H9 (cell line): ENCODE measurements at regions not wholly inside any gene's neighbourhood (a gene's known extent, or its start where the extent isn't known, plus 50 kb on each side); places are given as distances from the start of the nearest gene placed in this dataset.

Source experiments
- DNase-seq: peaks from one replicate; pipeline ENCODE4 v3.0.0-alpha.2; 2017
- H2AFZ ChIP-seq: one replicate; pipeline ENCODE4 v1.6.1; 2013; ENCODE audit warnings: mild to moderate bottlenecking, low read length, control low read depth, moderate library complexity
- H2AK5ac ChIP-seq: 2 replicates; pipeline ENCODE4 v1.6.1; 2013; ENCODE audit warnings: low read length, control low read depth, mixed read lengths; ENCODE audit not compliant: insufficient read length
- H2BK120ac ChIP-seq: one replicate; pipeline ENCODE4 v1.6.1; 2013; ENCODE audit warnings: low read depth, mild to moderate bottlenecking, low read length, control low read depth, inconsistent platforms; ENCODE audit not compliant: poor library complexity, severe bottlenecking
- H2BK12ac ChIP-seq: 2 replicates; pipeline ENCODE4 v1.6.1; 2013; ENCODE audit warnings: low read length, control low read depth, mixed read lengths, low read depth; ENCODE audit not compliant: insufficient read length
- H2BK15ac ChIP-seq: 2 replicates; pipeline ENCODE4 v1.6.1; 2013; ENCODE audit warnings: low read depth, low read length, control low read depth
- H2BK20ac ChIP-seq: one replicate; pipeline ENCODE4 v1.6.1; 2013; ENCODE audit warnings: low read depth, mild to moderate bottlenecking, low read length, control low read depth, inconsistent platforms; ENCODE audit not compliant: poor library complexity, severe bottlenecking
- H2BK5ac ChIP-seq: 2 replicates; pipeline ENCODE4 v1.6.1; 2013; ENCODE audit warnings: low read length, control low read depth, mixed read lengths; ENCODE audit not compliant: insufficient read length
- H3K14ac ChIP-seq: 2 replicates; pipeline ENCODE4 v1.6.1; 2013; ENCODE audit warnings: low read length, control low read depth; ENCODE audit not compliant: insufficient read depth
- H3K18ac ChIP-seq: 2 replicates; pipeline ENCODE4 v1.6.1; 2013; ENCODE audit warnings: low read depth, mild to moderate bottlenecking, mixed read lengths, low read length, control low read depth; ENCODE audit not compliant: insufficient read length
- H3K23ac ChIP-seq: 2 replicates; pipeline ENCODE4 v1.6.1; 2013; ENCODE audit warnings: low read length, control low read depth, mixed read lengths, low read depth; ENCODE audit not compliant: insufficient read length
- H3K23me2 ChIP-seq: 2 replicates; pipeline ENCODE4 v1.6.1; 2013; ENCODE audit warnings: low read depth, mild to moderate bottlenecking, mixed read lengths, low read length, control low read depth; ENCODE audit not compliant: insufficient read length, poor library complexity, severe bottlenecking
- H3K27ac ChIP-seq: 2 replicates; pipeline ENCODE4 v1.5.1; 2013; ENCODE audit warnings: low read length, control low read depth, mixed read lengths, low read depth; ENCODE audit not compliant: insufficient read length
- H3K27me3 ChIP-seq: 2 replicates; pipeline ENCODE4 v1.6.1; 2013; ENCODE audit warnings: low read length, control low read depth, inconsistent platforms; ENCODE audit not compliant: insufficient read depth
- H3K4ac ChIP-seq: 2 replicates; pipeline ENCODE4 v1.6.1; 2013; ENCODE audit warnings: low read depth, mild to moderate bottlenecking, control low read depth, inconsistent platforms, low read length, moderate library complexity
- H3K4me1 ChIP-seq: 2 replicates; pipeline ENCODE4 v1.6.1; 2013; ENCODE audit warnings: low read length, control low read depth, inconsistent platforms; ENCODE audit not compliant: insufficient read depth
- H3K4me2 ChIP-seq: 2 replicates; pipeline ENCODE4 v1.6.1; 2013; ENCODE audit warnings: low read length, control low read depth, mixed read lengths; ENCODE audit not compliant: insufficient read length, insufficient read depth
- H3K56ac ChIP-seq: 2 replicates; pipeline ENCODE4 v1.6.1; 2013; ENCODE audit warnings: low read depth, mild to moderate bottlenecking, mixed read lengths, low read length, control low read depth; ENCODE audit not compliant: insufficient read length
- H3K79me1 ChIP-seq: 2 replicates; pipeline ENCODE4 v1.6.1; 2013; ENCODE audit warnings: low read depth, mild to moderate bottlenecking, moderate library complexity, low read length, control low read depth, inconsistent platforms; ENCODE audit not compliant: insufficient read depth, poor library complexity, severe bottlenecking
- H3K79me2 ChIP-seq: 2 replicates; pipeline ENCODE4 v1.6.1; 2013; ENCODE audit warnings: low read length, control low read depth, inconsistent platforms; ENCODE audit not compliant: insufficient read depth
- H3K9ac ChIP-seq: 2 replicates; pipeline ENCODE4 v1.6.1; 2013; ENCODE audit warnings: low read length, control low read depth, mixed read lengths; ENCODE audit not compliant: insufficient read length; ENCODE audit errors: extremely low read depth
- H3K9me3 ChIP-seq: one replicate; pipeline ENCODE4 v1.6.1; 2013; ENCODE audit warnings: low read depth, low read length, inconsistent platforms; ENCODE audit not compliant: control insufficient read depth
- H3T11ph ChIP-seq: one replicate; pipeline ENCODE4 v1.6.1; 2013; ENCODE audit warnings: mild to moderate bottlenecking, low read length, control low read depth, inconsistent platforms
- H4K20me1 ChIP-seq: one replicate; pipeline ENCODE4 v1.6.1; 2013; ENCODE audit not compliant: control insufficient read depth, insufficient read length, insufficient read depth
- H4K5ac ChIP-seq: 2 replicates; pipeline ENCODE4 v1.6.1; 2013; ENCODE audit warnings: low read depth, mild to moderate bottlenecking, mixed read lengths, low read length, control low read depth; ENCODE audit not compliant: insufficient read length
- H4K8ac ChIP-seq: replicated peaks from 2 replicates; pipeline ENCODE4 v1.6.1; 2013; ENCODE audit warnings: low read length, control low read depth, mixed read lengths, low read depth; ENCODE audit not compliant: insufficient read length
- H4K91ac ChIP-seq: 2 replicates; pipeline ENCODE4 v1.6.1; 2013; ENCODE audit warnings: low read depth, mild to moderate bottlenecking, moderate library complexity, mixed read lengths, low read length, control low read depth; ENCODE audit not compliant: insufficient read length
- H3K27ac Mint-ChIP-seq, 3 experiments: 2 replicates in 2 of 3; 3 replicates in 1 of 3; pipeline ENCODE4 v1.8.0; 2020 to 2021; ENCODE audit warnings: mixed read lengths in 3 of 3, mild to moderate bottlenecking in 1 of 3, moderate library complexity in 1 of 3
- H3K27me3 Mint-ChIP-seq: 2 replicates; pipeline ENCODE4 v1.8.0; 2021; ENCODE audit warnings: low read depth, mild to moderate bottlenecking, moderate library complexity, mixed read lengths
- H3K36me3 Mint-ChIP-seq, 3 experiments: 2 replicates in 2 of 3; 3 replicates in 1 of 3; pipeline ENCODE4 v1.8.0; 2020 to 2021; ENCODE audit warnings: low read depth in 3 of 3, mixed read lengths in 3 of 3; ENCODE audit not compliant: insufficient read depth in 1 of 3
- H3K4me1 Mint-ChIP-seq, 2 experiments: 2 replicates each; pipeline ENCODE4 v1.8.0; 2020; ENCODE audit warnings: mixed read lengths in 2 of 2
- H3K4me3 Mint-ChIP-seq, 2 experiments: 2 replicates in 1 of 2; 3 replicates in 1 of 2; pipeline ENCODE4 v1.8.0; 2020 to 2021; ENCODE audit warnings: mild to moderate bottlenecking in 2 of 2, mixed read lengths in 2 of 2, moderate library complexity in 1 of 2
- H3K9me3 Mint-ChIP-seq, 2 experiments: 2 replicates in 1 of 2; 3 replicates in 1 of 2; pipeline ENCODE4 v1.8.0; 2020; ENCODE audit warnings: mild to moderate bottlenecking in 2 of 2, mixed read lengths in 2 of 2, moderate library complexity in 1 of 2
- WGBS: extraction: QIAGEN DNeasy Blood & Tissue Kit; methylation state at CpG from one replicate; pipeline ENCODE4 v1.1.7; 2013; ENCODE audit warnings: missing lambda C conversion rate, low lambda C conversion rate, mixed read lengths; ENCODE audit not compliant: insufficient read length; ENCODE audit errors: extremely low coverage; 5-methylcytosine and 5-hydroxymethylcytosine counted together
- TF ChIP-seq, protein P1 (sequence below): fragments of 200-600 bp; sonication (generic); conservative IDR thresholded peaks from 3 replicates; pipeline ENCODE4 v1.8.0; 2021; ENCODE audit warnings: antibody characterized with exemption, mild to moderate bottlenecking

DNA sequence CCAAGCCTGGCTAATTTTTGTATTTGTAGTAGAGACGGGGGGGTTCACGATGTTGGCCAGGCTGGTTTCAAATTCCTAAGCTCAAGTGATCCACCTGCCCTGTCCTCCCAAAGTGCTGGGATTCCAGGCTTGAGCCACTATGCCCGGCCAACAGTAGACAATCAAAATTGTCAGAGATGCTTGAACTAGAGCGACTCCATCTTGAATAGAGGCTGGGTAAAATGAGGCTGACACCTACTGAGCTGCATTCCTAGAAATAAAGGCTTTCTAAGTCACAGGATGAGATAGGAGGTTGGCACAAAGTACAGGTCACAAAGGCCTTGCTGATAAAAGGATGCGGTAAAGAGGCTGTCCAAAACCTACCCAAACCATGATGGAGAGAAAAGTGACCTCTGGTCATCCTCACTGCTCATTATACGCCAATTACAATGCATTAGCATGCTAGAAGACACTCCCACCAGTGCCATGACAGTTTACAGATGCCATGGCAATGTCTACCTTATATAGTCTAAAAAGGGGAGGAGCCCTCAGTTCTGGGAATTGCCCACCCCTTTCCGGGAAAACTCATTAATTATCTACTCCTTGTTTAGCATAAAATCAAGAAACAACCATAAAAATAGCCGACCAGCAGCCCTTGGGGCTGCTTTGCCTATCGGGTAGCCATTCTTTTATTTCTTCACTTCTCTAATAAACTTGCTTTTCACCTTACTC, 134.5 kb downstream of the BAMBI start:
- no peak overlapping the region for H4K8ac ChIP-seq
- H3K4ac ChIP-seq = no peak overlapping the region
- Mint-ChIP-seq H3K27ac (no peak overlapping the region), H3K4me3 (no peak overlapping the region), H3K9me3 (peaks cover 8 to 13% of the 10 kb centered on the region in 2 experiments), H3K36me3 (peaks cover 4 to 18% (median 13%) of the 10 kb centered on the region in 3 experiments; a peak in 6 of 7 replicates), H3K4me1 (peaks cover 50 to 61% of the 10 kb centered on the region in 2 experiments), H3K27me3 (peaks cover 4% of the 10 kb centered on the region; the same call in 1 of the 2 replicates)
- H2AK5ac ChIP-seq = no peak overlapping the region
- H3K27me3 ChIP-seq = no peaks in the 10 kb centered on the region
- no peak for DNase-seq
- no peak overlapping the region for H2BK5ac ChIP-seq
- no peak overlapping the region for H3T11ph ChIP-seq
- no peak overlapping the region for H3K9ac ChIP-seq
- no peak overlapping the region for H3K18ac ChIP-seq
- H2AFZ ChIP-seq = no peak overlapping the region
- H4K91ac ChIP-seq = no peak overlapping the region
- H3K14ac ChIP-seq = no peak overlapping the region
- no peak overlapping the region for H3K27ac ChIP-seq
- no peak overlapping the region for H2BK15ac ChIP-seq
- H2BK120ac ChIP-seq = no peak overlapping the region
- H3K79me2 ChIP-seq = no peaks in the 10 kb centered on the region
- H3K23ac ChIP-seq = no peak overlapping the region
- no peaks in the 10 kb centered on the region for H3K9me3 ChIP-seq
- H3K4me2 ChIP-seq = no peak overlapping the region
- no peaks in the 10 kb centered on the region for H3K23me2 ChIP-seq
- H2BK12ac ChIP-seq = no peak overlapping the region
- no peak overlapping the region for H4K5ac ChIP-seq
- H2BK20ac ChIP-seq = no peak overlapping the region
- no CpG with 5 or more reads among the region's 9 CpGs for WGBS
- H3K79me1 ChIP-seq = no peaks in the 10 kb centered on the region
- H4K20me1 ChIP-seq = no peaks in the 10 kb centered on the region
- no peak overlapping the region for H3K56ac ChIP-seq
- peaks cover 13% of the 10 kb centered on the region; the same call in 1 of the 2 replicates for H3K4me1 ChIP-seq
- TF ChIP-seq, protein P1, sequence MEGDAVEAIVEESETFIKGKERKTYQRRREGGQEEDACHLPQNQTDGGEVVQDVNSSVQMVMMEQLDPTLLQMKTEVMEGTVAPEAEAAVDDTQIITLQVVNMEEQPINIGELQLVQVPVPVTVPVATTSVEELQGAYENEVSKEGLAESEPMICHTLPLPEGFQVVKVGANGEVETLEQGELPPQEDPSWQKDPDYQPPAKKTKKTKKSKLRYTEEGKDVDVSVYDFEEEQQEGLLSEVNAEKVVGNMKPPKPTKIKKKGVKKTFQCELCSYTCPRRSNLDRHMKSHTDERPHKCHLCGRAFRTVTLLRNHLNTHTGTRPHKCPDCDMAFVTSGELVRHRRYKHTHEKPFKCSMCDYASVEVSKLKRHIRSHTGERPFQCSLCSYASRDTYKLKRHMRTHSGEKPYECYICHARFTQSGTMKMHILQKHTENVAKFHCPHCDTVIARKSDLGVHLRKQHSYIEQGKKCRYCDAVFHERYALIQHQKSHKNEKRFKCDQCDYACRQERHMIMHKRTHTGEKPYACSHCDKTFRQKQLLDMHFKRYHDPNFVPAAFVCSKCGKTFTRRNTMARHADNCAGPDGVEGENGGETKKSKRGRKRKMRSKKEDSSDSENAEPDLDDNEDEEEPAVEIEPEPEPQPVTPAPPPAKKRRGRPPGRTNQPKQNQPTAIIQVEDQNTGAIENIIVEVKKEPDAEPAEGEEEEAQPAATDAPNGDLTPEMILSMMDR = no peak
